ENCODE measurements at regions not wholly inside any gene's neighbourhood (a gene's known extent, or its start where the extent isn't known, plus 50 kb on each side); places are given as distances from the start of the nearest gene placed in this dataset.
A peak's percentile ranks its signal among the peaks of the same experiment; 100 is the strongest.

GRCh38 chr3:154730186-154730585 lies 300.2 kb upstream of the GPR149 start:
- TF ChIP-seq CTCF (IDR thresholded peaks at IDR 0.05), result peak in 1 of 12 donors; percentile 11
- TF ChIP-seq POLR2A (IDR thresholded peaks at IDR 0.05), result no peak
